Transverse colon (tissue), 4 donors: ENCODE measurements at regions not wholly inside any gene's neighbourhood (a gene's known extent, or its start where the extent isn't known, plus 50 kb on each side); places are given as distances from the start of the nearest gene placed in this dataset.

ENCODE experiments used
- DNase-seq: peaks from one replicate; pipeline ENCODE4 v3.0.0-alpha.2; 2019
- H3K27ac ChIP-seq, 4 donors: fragments of 200-600 bp; sonication (generic); 2 replicates each; pipeline ENCODE4 v1.5.1; 2016 to 2018; ENCODE audit warnings: inconsistent platforms in 4 of 4
- H3K27me3 ChIP-seq: fragments of 200-600 bp; sonication (generic); 2 replicates; pipeline ENCODE4 v1.5.1; 2017; ENCODE audit warnings: inconsistent platforms
- H3K36me3 ChIP-seq, 4 donors: fragments of 200-600 bp; sonication (generic); 2 replicates each; pipeline ENCODE4 v1.5.1; 2017 to 2019; ENCODE audit warnings: inconsistent platforms in 4 of 4
- H3K4me1 ChIP-seq, 4 donors: fragments of 200-600 bp; sonication (generic); 2 replicates each; pipeline ENCODE4 v1.5.1; 2017 to 2020; ENCODE audit warnings: inconsistent platforms in 4 of 4
- H3K4me3 ChIP-seq, 4 donors: fragments of 200-600 bp; sonication (generic); 1 replicate in 1 of 4; 2 replicates in 3 of 4; pipeline versions ENCODE4 v1.5.1 to v1.6.1; 2017 to 2019; ENCODE audit warnings: inconsistent platforms in 4 of 4
- H3K9me3 ChIP-seq, 2 donors: fragments of 200-600 bp; sonication (generic); 2 replicates each; pipeline ENCODE4 v1.5.1; 2017 to 2019; ENCODE audit warnings: inconsistent platforms in 2 of 2
- EP300 ChIP-seq: sonication (generic); formaldehyde crosslinking; IDR thresholded peaks from one replicate; pipeline ENCODE4 v1.6.1; 2017; ENCODE audit warnings: antibody characterized with exemption, low read depth
- POLR2A ChIP-seq: fragments of 450-650 bp; IDR thresholded peaks from one replicate; pipeline ENCODE4 v1.6.1; 2016; ENCODE audit warnings: antibody characterized with exemption, mild to moderate bottlenecking, moderate library complexity
- POLR2AphosphoS5 ChIP-seq, 3 donors: sonication (generic); formaldehyde crosslinking; IDR thresholded peaks; one replicate each; pipeline ENCODE4 v1.6.1; 2016; ENCODE audit warnings: antibody characterized with exemption in 3 of 3
- WGBS, 2 donors: methylation state at CpG; one replicate each; pipeline ENCODE4 v1.1.5; 2018; ENCODE audit warnings: low coverage in 1 of 2; 5-methylcytosine and 5-hydroxymethylcytosine counted together
- in situ Hi-C, 4 donors: fragments of 200-750 bp; cut with MboI; loops; one replicate each; pipeline versions ENCODE4 v1.15.0 to v1.15.1; 2017; ENCODE audit warnings: low sequenced_read_pairs in 3 of 4, low pct_ligation_motif_present in 1 of 4, low pct_unique_long_range_greater_than_20kb in 1 of 4
- intact Hi-C: fragments of 100-400 bp; cut with DNase I; formaldehyde crosslinking; loops from one replicate; pipeline ENCODE4 v1.15.1; 2023; ENCODE audit warnings: low total_unique reads
- TF ChIP-seq, protein P1 (sequence below), 5 experiments: fragments of 200-600 bp in 3 of 5; fragments of 450-650 bp in 2 of 5; sonication (generic) in 3 of 5; IDR thresholded peaks; 1 replicate in 2 of 5; 2 replicates in 3 of 5; pipeline ENCODE4 v1.5.1; 2016 to 2017; ENCODE audit warnings: antibody characterized with exemption in 5 of 5, inconsistent platforms in 3 of 5, mild to moderate bottlenecking in 2 of 5, moderate library complexity in 1 of 5

DNA sequence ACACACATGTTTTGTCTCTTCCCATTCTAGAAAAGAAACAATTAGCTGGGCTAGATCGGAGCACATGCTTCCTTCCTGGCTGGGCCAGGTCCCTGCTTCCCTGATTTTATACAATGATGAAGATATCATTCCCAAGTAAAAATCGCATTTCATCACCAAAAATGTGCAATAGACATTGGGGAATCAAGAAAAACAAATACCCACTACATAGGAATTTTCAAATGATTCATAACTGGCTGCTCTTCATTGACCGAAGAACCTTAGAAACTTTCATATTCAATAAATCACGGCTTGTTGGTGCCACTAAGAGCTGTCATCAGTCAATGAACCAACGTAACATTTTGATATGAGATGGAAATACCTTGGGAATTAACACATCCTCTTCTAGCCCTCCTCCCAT is 373.6 kb upstream of the TRIB2 start:
- no peak for DNase-seq
- TF ChIP-seq POLR2AphosphoS5 (IDR thresholded peaks at IDR 0.05) (no peak), POLR2A (no peak)
- TF ChIP-seq, protein P1, sequence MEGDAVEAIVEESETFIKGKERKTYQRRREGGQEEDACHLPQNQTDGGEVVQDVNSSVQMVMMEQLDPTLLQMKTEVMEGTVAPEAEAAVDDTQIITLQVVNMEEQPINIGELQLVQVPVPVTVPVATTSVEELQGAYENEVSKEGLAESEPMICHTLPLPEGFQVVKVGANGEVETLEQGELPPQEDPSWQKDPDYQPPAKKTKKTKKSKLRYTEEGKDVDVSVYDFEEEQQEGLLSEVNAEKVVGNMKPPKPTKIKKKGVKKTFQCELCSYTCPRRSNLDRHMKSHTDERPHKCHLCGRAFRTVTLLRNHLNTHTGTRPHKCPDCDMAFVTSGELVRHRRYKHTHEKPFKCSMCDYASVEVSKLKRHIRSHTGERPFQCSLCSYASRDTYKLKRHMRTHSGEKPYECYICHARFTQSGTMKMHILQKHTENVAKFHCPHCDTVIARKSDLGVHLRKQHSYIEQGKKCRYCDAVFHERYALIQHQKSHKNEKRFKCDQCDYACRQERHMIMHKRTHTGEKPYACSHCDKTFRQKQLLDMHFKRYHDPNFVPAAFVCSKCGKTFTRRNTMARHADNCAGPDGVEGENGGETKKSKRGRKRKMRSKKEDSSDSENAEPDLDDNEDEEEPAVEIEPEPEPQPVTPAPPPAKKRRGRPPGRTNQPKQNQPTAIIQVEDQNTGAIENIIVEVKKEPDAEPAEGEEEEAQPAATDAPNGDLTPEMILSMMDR (IDR thresholded peaks at IDR 0.05): no peak
- WGBS, 2 donors: 90 to 91% methylated on average over 4 to 5 of the region's 5 CpGs
- peaks cover 0 to 22% (median 6%) of the 10 kb centered on the region in 4 donors for H3K4me1 ChIP-seq
- in situ Hi-C loops (no loop called here), intact Hi-C loops (no loop called here)
- no peaks in the 10 kb centered on the region for H3K36me3 ChIP-seq
- no peaks in the 10 kb centered on the region for H3K9me3 ChIP-seq
- H3K27me3 ChIP-seq: no peaks in the 10 kb centered on the region
- no peak overlapping the region for H3K27ac ChIP-seq
- H3K4me3 ChIP-seq: no peak overlapping the region

DNA sequence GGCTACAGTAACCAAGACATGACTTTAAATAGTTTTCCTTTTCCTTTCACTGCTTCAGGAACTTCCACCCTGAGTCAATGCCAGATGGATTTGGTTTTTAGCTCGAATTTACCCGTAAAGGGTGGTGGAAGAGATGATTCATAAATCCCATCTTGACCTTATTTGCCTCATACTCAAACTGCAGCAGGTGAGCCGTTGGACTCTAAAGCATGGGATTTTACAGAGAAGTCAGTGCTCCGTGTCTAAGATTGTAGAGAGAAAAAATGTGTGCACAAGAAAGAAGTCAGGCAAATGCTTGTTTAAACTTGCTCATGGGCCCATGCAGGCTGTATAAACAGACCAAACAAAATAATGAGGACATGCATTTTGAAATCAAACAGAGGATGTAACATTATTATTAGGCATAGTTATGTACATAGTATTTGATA is 369.7 kb upstream of the TRIB2 start:
- H3K4me1 ChIP-seq: peaks cover 0 to 6% (median 2%) of the 10 kb centered on the region in 4 donors
- DNase-seq: no peak
- no peaks in the 10 kb centered on the region for H3K27me3 ChIP-seq
- in situ Hi-C loops (no loop called here), intact Hi-C loops (no loop called here)
- no peaks in the 10 kb centered on the region for H3K9me3 ChIP-seq
- TF ChIP-seq POLR2A (no peak), EP300 (no peak), POLR2AphosphoS5 (IDR thresholded peaks at IDR 0.05) (no peak)
- TF ChIP-seq, protein P1 (IDR thresholded peaks at IDR 0.05): no peak
- no peak overlapping the region for H3K4me3 ChIP-seq
- H3K36me3 ChIP-seq: no peaks in the 10 kb centered on the region
- WGBS, 2 donors: 56 to 67% methylated on average over 4 of the region's 4 CpGs
- H3K27ac ChIP-seq: no peak overlapping the region

DNA sequence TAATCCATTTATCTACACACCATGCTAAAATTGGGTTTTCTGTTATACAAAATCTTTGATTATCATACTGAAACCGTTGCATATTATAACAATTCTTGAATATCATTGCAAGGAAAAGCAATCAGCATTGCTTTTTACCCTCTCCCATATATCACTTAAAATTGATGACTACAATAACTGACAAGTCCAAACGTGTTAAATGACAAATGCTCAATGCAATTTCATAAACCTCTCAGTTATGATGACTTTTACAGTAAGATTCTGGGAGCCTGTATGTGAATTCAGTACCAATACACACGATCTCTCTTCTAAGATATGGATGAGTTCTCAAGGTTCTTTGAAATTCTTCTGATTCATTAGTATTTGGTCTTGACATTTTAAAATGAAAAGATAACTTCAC is 368.5 kb upstream of the TRIB2 start:
- Histone ChIP-seq H3K36me3 (no peaks in the 10 kb centered on the region), H3K27ac (no peak overlapping the region), H3K4me3 (no peak overlapping the region), H3K9me3 (no peaks in the 10 kb centered on the region), H3K27me3 (no peaks in the 10 kb centered on the region), H3K4me1 (no peaks in the 10 kb centered on the region)
- in situ Hi-C loops (no loop called here), intact Hi-C loops (no loop called here)
- TF ChIP-seq POLR2AphosphoS5 (IDR thresholded peaks at IDR 0.05) (no peak), POLR2A (no peak)
- TF ChIP-seq, protein P1 (IDR thresholded peaks at IDR 0.05): no peak
- DNase-seq: no peak
- 77 to 82% methylated on average over 3 of the region's 3 CpGs for WGBS, 2 donors

DNA sequence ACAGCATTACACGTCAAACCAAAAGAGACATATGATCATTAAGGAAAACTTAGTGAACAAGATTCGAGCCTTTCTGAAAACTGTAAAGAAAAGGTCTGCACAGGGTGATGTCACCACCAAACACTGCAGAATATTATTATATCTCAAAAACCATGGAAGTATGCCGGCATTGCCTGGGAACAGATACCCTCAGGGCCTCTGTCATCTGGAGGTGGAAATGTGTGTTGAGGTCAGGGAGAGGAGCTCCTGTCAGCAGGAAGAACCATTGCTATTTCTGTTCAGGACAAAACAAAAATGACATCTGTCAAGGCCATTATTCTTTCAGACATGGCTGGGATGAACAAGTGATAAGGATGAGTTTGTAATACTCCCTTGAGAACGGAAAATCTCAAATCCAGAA is 365.9 kb upstream of the TRIB2 start:
- DNase-seq: no peak
- in situ Hi-C loops: no loop called here
- no peak overlapping the region for H3K4me3 ChIP-seq
- intact Hi-C loops: no loop called here
- no peak overlapping the region for H3K27ac ChIP-seq
- no peaks in the 10 kb centered on the region for H3K27me3 ChIP-seq
- peaks cover 0 to 4% of the 10 kb centered on the region in 2 donors for H3K9me3 ChIP-seq
- no peaks in the 10 kb centered on the region for H3K4me1 ChIP-seq
- TF ChIP-seq, protein P1 (IDR thresholded peaks at IDR 0.05): no peak
- no peak for TF ChIP-seq POLR2AphosphoS5 (IDR thresholded peaks at IDR 0.05)
- TF ChIP-seq EP300: no peak
- TF ChIP-seq POLR2A: no peak
- WGBS, 2 donors: 94 to 95% methylated on average over 2 to 4 of the region's 4 CpGs
- no peaks in the 10 kb centered on the region for H3K36me3 ChIP-seq
